ENCODE measurements at regions not wholly inside any gene's neighbourhood (a gene's known extent, or its start where the extent isn't known, plus 50 kb on each side); places are given as distances from the start of the nearest gene placed in this dataset.

DNA sequence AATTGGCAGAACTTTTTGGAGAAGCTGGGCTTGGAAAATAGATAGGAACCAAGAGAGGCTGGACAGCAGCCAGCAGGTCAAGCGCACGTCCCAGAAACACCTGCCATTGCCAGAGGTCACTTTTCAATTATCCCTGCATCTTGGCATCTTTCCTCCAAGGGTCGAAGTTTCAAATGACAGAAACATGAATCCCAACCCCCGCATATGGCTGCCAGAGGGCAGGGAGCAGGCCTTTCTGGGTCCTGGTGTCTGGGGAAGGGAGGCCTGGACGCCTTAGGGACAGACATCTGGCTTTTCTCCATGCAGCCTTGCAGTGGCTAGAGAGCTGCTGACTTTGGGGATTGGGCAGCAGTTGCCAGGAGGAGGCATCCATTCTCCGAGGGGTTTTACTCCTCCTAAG is 164.5 kb upstream of the TPM1 start:
- no peak for DNase-seq

DNA sequence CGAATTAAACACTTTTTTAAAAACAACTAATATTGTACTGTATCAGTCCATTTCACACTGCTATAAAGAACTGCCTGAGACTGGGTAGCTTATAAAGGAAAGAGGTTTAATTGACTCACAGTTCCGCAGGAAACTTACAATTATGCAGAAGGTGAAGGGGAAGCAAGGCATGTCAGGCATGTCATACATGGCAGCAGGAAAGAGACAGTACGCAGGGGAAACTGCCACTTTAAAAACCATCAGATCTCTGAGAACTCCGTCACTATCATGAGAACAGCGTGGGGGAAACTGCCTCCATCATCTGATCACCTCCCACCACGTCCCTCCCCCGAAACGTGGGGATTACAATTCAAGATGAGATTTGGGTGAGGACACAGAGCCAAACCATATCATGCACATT is 162.8 kb upstream of the TPM1 start:
- peak; percentile 15 to 19 for DNase-seq

DNA sequence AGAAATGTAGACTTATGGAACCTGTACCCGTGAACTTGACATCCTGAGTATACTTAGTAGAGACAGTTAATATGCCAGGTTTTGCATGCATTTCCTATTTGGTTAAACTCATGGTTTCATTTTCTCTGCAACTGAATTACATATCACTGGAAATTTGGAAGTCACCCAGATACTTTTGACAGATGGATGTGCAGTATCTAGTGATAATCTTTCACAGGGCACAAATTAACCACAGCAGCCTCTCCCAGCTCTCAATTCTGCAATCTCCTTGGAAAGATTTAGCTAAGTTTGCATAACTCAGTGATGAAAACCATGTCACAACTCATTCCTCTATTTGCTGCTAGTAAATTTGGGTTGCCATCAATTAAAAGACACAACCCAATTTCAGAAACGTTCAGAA is 162.3 kb upstream of the TPM1 start:
- DNase-seq: peak in 1 of 2 donors; percentile 28

DNA sequence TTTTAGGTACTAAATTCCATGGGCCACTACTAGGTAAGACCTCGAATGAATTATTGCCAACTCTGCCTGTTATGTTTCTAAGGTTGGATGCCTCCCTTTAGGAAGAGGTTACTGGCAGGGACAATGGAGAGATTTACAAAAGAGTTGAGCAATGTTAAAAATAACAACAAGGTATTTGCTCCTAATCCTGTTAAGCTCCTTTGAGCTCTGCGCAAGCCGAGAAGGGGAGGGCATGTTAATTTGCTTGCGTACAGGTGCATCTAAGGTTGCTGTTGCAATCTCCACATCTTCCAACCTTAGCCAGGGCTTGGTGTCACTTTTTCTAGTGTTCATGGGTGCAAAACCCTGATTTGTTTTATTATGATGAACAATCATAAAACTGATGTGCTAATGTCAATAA is 161.5 kb upstream of the TPM1 start:
- DNase-seq: no peak

GRCh38 chr15:62883938-62884479 is 158.5 kb upstream of the TPM1 start:
- DNase-seq: no peak

- peak; percentile 55 to 77 for DNase-seq
Observed at GRCh38 chr15:62886431-62887071, 156.0 kb upstream of the TPM1 start.

GRCh38 chr15:62887113-62887570 is 155.4 kb upstream of the TPM1 start:
- no peak for DNase-seq

DNA sequence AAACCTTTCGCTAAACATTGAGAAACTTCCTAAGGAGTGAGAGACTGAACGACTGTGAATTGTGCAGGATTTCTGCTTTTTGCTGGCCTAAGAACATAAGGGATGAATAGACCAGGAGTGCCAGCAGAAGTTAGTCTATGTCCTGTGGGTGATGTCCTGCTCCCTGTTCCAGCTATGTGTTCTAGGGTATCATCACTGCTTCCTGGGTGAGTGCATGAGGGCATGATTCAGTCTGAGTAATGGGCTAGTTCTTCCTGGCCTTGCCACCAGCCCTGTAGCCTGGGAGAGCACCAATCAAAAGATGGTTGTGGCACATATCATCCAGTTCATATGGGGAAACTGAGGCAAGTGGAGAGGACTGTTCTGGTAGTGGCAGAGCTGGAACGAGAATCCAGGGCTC is 153.9 kb upstream of the TPM1 start:
- no peak for DNase-seq

- DNase-seq: no peak
Observed at GRCh38 chr15:62889141-62889661, 153.3 kb upstream of the TPM1 start.

DNA sequence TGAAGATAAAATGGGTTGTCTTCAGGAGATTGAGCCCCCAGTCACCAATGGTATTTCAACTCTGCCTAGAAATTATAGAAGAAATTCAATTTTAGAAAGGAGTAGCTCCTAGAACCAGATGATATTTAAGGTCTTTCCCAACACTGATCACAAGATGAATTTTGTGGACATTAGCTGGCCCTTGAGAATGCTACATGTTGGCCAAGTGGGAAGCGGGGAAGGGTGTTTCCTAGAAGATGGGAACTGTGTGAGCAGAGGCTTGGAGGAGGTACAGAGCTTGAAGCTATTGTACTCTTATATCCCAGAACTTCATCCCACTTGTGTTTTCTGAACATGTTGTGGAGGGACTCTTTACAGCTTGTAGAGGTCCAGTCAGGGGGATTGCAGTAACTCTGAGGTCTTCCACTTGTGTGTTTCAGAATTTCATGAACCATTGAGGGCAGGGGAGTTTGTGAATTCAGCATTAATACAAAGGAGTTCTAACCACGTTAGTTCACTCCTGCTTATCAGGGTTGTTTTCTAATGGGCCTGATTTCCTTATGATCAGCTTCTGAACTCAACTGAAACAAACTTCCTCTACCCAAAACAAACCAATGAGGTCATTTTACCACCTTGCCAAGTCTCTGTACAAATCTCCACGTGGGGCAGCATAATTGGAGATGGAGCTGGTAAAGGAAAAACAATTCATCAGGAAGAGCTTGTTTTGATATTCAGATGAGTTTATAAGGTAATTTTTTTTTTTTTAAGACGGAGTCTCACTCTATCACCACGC is 152.6 kb upstream of the TPM1 start:
- no peak for DNase-seq

DNA sequence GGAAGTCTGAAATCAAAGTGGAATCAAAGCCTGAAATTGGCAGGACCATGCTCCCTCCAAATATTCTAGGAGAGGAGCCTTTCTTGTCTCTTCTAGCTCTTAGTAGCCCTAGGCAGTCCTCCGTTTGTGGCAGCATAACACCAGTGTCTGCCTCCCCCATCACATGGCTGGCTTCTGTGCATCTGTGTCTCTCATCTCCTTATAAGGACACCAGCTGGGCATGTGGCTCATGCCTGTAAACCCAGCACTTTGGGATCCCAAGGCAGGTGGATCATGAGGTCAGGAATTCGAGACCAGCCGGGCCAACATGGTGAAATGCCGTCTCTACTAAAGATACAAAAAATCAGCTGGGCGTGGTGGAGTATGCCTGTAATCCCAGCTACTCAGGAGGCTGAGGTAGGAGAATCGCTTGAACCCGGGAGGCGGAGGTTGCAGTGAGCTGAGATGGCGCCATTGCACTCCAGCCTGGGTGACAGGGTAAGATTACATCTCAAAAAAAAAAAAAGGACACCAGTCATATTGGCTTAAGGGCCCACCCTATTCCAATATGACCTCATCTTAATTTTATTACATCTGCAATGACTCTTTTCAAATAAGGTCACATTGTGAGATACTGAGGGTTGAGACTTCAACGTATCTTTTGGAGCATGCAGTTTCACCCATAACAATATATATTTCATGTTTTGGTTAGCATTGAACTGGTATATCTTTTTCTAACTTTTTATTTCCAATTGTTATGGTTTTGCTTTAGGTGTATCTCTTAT is 148.0 kb upstream of the TPM1 start:
- no peak for DNase-seq

- no peak for DNase-seq
Observed at GRCh38 chr15:62895139-62895866, 147.2 kb upstream of the TPM1 start.

- no peak for DNase-seq
Observed at GRCh38 chr15:62895905-62896316, 146.6 kb upstream of the TPM1 start.

DNA sequence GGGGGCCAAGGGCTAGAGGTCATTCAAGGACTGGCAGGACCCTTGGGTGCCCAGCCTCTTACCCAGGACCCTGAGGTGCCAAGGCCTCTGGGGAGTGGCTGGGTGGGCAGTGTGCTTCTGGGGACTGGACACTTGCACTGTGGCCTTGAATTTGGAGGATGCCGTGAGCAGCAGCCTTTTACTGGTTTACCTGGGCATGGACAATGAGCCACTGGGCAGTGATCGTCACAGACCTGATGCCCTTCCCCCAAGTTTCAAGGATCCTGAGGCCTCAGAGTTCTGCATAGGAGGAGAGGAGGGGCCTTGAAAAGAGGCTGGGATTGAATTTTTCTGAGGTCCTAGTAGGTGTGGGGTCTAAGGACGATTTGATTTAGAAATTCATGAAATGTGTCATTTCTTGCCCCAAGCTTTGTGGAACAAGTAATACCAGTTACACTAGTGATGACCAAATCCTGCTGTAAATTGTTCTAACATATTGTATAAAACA is 146.1 kb upstream of the TPM1 start:
- DNase-seq: no peak

GRCh38 chr15:62896969-62897486 is 145.5 kb upstream of the TPM1 start:
- no peak for DNase-seq

- no peak for DNase-seq
Observed at GRCh38 chr15:62897634-62898033, 144.9 kb upstream of the TPM1 start.

DNA sequence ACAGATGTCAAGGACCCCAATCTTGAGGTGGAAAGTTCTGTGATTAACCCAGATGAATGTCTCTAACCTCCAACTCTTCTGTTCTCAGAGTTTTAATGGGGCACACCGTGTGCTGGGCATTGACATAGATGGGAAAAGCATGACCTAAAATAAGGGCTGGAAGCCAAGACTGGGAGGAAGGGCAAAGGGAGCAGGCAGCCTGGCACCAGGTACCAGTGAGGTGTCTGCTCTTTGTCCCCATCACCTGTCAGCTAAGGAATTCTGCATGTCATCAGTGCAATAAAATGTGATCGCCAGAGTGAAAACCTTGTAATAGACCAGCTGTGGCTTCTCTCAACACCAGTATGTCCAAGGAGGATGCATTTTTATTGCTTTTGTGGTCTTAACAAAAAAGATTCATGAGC is 143.5 kb upstream of the TPM1 start:
- DNase-seq: no peak

DNA sequence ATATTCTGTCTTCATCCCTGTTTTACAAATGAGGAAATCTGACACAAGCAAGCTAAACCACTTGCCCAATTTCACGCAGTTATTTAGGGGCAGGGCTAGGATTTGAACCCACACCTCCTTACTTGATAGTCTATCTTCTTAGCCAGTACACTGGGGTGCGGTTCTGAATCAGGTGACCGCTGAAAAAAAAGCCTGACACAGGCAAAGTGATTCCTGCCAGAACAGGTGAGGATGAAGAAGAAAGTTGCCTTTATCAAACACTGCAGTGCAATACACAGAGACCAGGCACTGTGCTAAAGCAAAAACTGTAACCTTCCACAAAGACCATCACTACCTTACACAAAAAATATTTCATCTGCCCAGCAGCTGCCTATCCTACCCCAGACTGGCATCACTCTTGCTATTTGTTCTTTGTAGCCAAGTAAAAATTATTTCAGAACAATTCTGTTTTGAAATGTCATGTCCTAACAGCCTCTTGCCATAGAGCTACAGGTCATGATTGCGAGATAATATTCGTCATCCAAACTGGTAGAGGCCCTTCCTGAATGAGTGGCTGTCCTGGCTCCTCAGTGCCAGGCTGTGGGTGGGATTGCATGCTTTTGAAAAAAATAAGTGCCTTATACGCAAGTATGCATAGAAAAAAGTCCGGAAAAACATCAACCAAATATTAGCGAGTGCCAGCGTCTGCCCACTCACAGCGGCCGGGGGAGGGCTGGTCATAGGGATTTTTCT is 142.3 kb upstream of the TPM1 start:
- DNase-seq: peak; percentile 17 to 65

GRCh38 chr15:62901087-62901486 is 141.5 kb upstream of the TPM1 start:
- DNase-seq: no peak

DNA sequence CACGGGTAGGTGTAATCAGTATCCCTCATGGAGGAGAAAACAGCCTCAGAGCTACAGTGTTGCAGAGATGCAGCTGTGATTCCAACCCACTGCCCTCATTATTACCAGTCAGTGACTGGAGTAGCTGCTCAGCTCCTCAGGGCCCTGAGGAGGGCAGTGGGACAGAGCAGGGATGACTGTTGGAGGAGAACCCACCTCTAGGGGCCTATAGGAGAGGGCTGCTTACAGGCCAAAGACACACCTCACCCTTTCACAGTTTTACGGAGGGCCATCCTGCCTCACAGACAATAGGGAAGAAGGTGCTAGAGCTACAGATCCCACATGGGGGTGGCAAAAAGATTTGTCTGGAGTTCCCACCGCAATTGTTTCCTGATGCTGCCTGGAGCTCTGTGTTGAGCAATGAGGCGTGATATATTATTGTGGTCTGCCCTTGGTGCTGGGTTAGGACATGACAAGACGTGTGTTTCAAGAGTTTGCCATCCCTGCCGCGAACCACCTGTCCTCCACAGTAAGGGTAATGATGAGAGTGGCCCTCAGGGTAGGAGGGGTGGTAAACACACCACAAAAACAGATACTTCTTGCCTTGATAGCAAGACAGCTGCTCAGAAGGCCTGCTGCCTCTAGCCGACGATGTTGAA is 140.5 kb upstream of the TPM1 start:
- no peak for DNase-seq

- DNase-seq: no peak
Observed at GRCh38 chr15:62902821-62903220, 139.7 kb upstream of the TPM1 start.
